ENCODE measurements at regions not wholly inside any gene's neighbourhood (a gene's known extent, or its start where the extent isn't known, plus 50 kb on each side); places are given as distances from the start of the nearest gene placed in this dataset.
"Not testable (repeated sequence)": the region's sequence is repeated elsewhere in the genome, so short reads cannot be mapped to it uniquely, and the experiment has no call there.

GRCh38 chr1:191517826-191518225 lies 640.4 kb upstream of the RGS18 start:
- no peak for DNase-seq

- DNase-seq, result no peak
Observed at GRCh38 chr1:191519519-191519918, 638.7 kb upstream of the RGS18 start.

- DNase-seq, result no peak
Observed at GRCh38 chr1:191520345-191520744, 637.9 kb upstream of the RGS18 start.

GRCh38 chr1:191525944-191526343 lies 632.3 kb upstream of the RGS18 start:
- not testable (repeated sequence) for DNase-seq

GRCh38 chr1:191528275-191528674 lies 630.0 kb upstream of the RGS18 start:
- peak; percentile 14 for DNase-seq

- DNase-seq, result no peak
Observed at GRCh38 chr1:191530928-191531327, 627.3 kb upstream of the RGS18 start.

- no peak for DNase-seq
Observed at GRCh38 chr1:191533254-191533653, 625.0 kb upstream of the RGS18 start.

GRCh38 chr1:191536791-191537429 lies 621.4 kb upstream of the RGS18 start:
- DNase-seq, result no peak

- no peak for DNase-seq
Observed at GRCh38 chr1:191541758-191542157, 616.5 kb upstream of the RGS18 start.

- DNase-seq, result no peak
Observed at GRCh38 chr1:191542444-191542843, 615.8 kb upstream of the RGS18 start.

GRCh38 chr1:191546803-191547202 lies 611.5 kb upstream of the RGS18 start:
- no peak for DNase-seq

- DNase-seq, result no peak
Observed at GRCh38 chr1:191551019-191551418, 607.2 kb upstream of the RGS18 start.

GRCh38 chr1:191558379-191558778 lies 599.9 kb upstream of the RGS18 start:
- no peak for DNase-seq

- no peak for DNase-seq
Observed at GRCh38 chr1:191561276-191561675, 597.0 kb upstream of the RGS18 start.

GRCh38 chr1:191564275-191564674 lies 594.0 kb upstream of the RGS18 start:
- DNase-seq, result no peak

GRCh38 chr1:191572479-191572878 lies 585.8 kb upstream of the RGS18 start:
- no peak for DNase-seq

GRCh38 chr1:191575180-191575579 lies 583.1 kb upstream of the RGS18 start:
- no peak for DNase-seq

GRCh38 chr1:191575746-191576145 lies 582.5 kb upstream of the RGS18 start:
- no peak for DNase-seq

- no peak for DNase-seq
Observed at GRCh38 chr1:191577213-191577612, 581.0 kb upstream of the RGS18 start.

GRCh38 chr1:191578281-191578680 lies 580.0 kb upstream of the RGS18 start:
- no peak for DNase-seq

- DNase-seq, result no peak
Observed at GRCh38 chr1:191579019-191579418, 579.2 kb upstream of the RGS18 start.

GRCh38 chr1:191582169-191582568 lies 576.1 kb upstream of the RGS18 start:
- no peak for DNase-seq

GRCh38 chr1:191585095-191585494 lies 573.2 kb upstream of the RGS18 start:
- no peak for DNase-seq

GRCh38 chr1:191588905-191589304 lies 569.4 kb upstream of the RGS18 start:
- no peak for DNase-seq

- DNase-seq, result no peak
Observed at GRCh38 chr1:191589536-191589935, 568.7 kb upstream of the RGS18 start.
